ENCODE measurements at regions not wholly inside any gene's neighbourhood (a gene's known extent, or its start where the extent isn't known, plus 50 kb on each side); places are given as distances from the start of the nearest gene placed in this dataset.

GRCh38 chr10:3348564-3348963 is 176.0 kb upstream of the PITRM1 start:
- 96% methylated on average over 6 of the region's 6 CpGs for WGBS
- H3K4me1 ChIP-seq (ENCODE audit: insufficient read depth, low read length) = no peaks in the 10 kb centered on the region

GRCh38 chr10:3347413-3348182 is 175.0 kb upstream of the PITRM1 start:
- H3K4me3 ChIP-seq (ENCODE audit: low read length) = no peak overlapping the region
- no peaks in the 10 kb centered on the region for H3K36me3 ChIP-seq (ENCODE audit: insufficient read depth, low read length)
- H3K9me3 ChIP-seq (ENCODE audit: insufficient read depth, low read depth, low read length) = no peaks in the 10 kb centered on the region
- H3K27me3 ChIP-seq (ENCODE audit: insufficient read depth, low read length) = no peaks in the 10 kb centered on the region
- no peak overlapping the region for H3K9ac ChIP-seq (ENCODE audit: low read depth, low read length)
- no peaks in the 10 kb centered on the region for H3K4me1 ChIP-seq (ENCODE audit: insufficient read depth, low read length)
- 89% methylated on average over 12 of the region's 12 CpGs for WGBS
- H3K27ac ChIP-seq (ENCODE audit: low read depth, low read length) = no peak overlapping the region

More at GRCh38 chr10:3348564-3348963, 176.0 kb upstream of the PITRM1 start:
- H3K9me3 ChIP-seq (ENCODE audit: insufficient read depth, low read depth, low read length) = no peaks in the 10 kb centered on the region
- H3K27me3 ChIP-seq (ENCODE audit: insufficient read depth, low read length) = no peaks in the 10 kb centered on the region; the same call in 1 of the 2 replicates
- H3K9ac ChIP-seq (ENCODE audit: low read depth, low read length) = no peak overlapping the region
- H3K36me3 ChIP-seq (ENCODE audit: insufficient read depth, low read length) = no peaks in the 10 kb centered on the region
- H3K4me3 ChIP-seq (ENCODE audit: low read length) = no peak overlapping the region
- no peak overlapping the region for H3K27ac ChIP-seq (ENCODE audit: low read depth, low read length)

DNA sequence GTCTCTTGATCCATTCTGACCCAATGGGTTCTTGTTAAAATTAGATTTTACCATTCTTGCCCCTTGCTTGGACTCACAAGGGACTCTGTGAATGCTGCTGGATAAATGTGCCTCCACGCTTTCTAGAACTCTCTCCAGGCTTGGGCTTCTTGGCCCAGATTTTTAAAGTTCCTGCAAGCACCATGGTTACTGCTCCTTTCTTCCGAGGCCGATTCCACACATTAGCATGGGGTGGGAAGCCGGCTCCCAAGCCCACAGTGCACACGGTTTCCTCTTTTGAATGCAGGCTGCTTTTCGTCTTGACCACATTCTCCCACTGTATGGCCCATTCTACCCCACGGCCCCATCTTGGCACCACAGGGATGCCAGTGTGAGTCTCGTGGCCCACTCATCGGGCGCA is 174.3 kb upstream of the PITRM1 start:
- 94% methylated on average over 10 of the region's 10 CpGs for WGBS
- Histone ChIP-seq H3K4me3 (ENCODE audit: low read length) (no peak overlapping the region), H3K9me3 (ENCODE audit: insufficient read depth, low read depth, low read length) (no peaks in the 10 kb centered on the region), H3K36me3 (ENCODE audit: insufficient read depth, low read length) (no peaks in the 10 kb centered on the region), H3K27ac (ENCODE audit: low read depth, low read length) (no peak overlapping the region), H3K9ac (ENCODE audit: low read depth, low read length) (no peak overlapping the region), H3K4me1 (ENCODE audit: insufficient read depth, low read length) (no peaks in the 10 kb centered on the region), H3K27me3 (ENCODE audit: insufficient read depth, low read length) (no peaks in the 10 kb centered on the region)

DNA sequence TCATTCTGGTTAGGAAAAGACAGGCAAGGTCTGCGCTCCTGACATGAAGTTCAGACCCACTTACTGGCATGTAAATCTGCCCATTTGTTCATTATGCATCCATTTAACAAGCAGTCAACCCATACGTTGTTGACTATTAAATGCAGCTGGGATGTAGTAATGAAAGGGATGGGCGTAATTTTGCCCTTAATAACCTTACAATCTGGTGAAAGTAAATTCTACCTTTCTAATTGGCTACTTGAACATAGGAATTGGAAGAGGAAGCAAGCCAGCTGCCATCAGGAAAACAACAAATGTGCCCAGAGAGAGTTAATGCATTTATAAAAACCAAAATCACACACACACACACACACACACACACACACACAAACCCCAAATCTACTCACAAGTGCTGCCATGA is 170.2 kb upstream of the PITRM1 start:
- Histone ChIP-seq H3K36me3 (ENCODE audit: insufficient read depth, low read length) (no peaks in the 10 kb centered on the region), H3K9ac (ENCODE audit: low read depth, low read length) (no peak overlapping the region), H3K27ac (ENCODE audit: low read depth, low read length) (no peak overlapping the region), H3K4me3 (ENCODE audit: low read length) (no peak overlapping the region), H3K27me3 (ENCODE audit: insufficient read depth, low read length) (no peaks in the 10 kb centered on the region), H3K9me3 (ENCODE audit: insufficient read depth, low read depth, low read length) (no peaks in the 10 kb centered on the region), H3K4me1 (ENCODE audit: insufficient read depth, low read length) (no peaks in the 10 kb centered on the region)
- WGBS = 100% methylated on average over 1 of the region's 3 CpGs

GRCh38 chr10:3340127-3340730 is 167.6 kb upstream of the PITRM1 start:
- Histone ChIP-seq H3K27ac (ENCODE audit: low read depth, low read length) (no peak overlapping the region), H3K36me3 (ENCODE audit: insufficient read depth, low read length) (no peaks in the 10 kb centered on the region), H3K4me3 (ENCODE audit: low read length) (no peak overlapping the region), H3K9ac (ENCODE audit: low read depth, low read length) (no peak overlapping the region), H3K27me3 (ENCODE audit: insufficient read depth, low read length) (no peaks in the 10 kb centered on the region), H3K4me1 (ENCODE audit: insufficient read depth, low read length) (peaks cover 7% of the 10 kb centered on the region; the same call in 1 of the 2 replicates), H3K9me3 (ENCODE audit: insufficient read depth, low read depth, low read length) (no peaks in the 10 kb centered on the region)
- WGBS = 94% methylated on average over 10 of the region's 11 CpGs

DNA sequence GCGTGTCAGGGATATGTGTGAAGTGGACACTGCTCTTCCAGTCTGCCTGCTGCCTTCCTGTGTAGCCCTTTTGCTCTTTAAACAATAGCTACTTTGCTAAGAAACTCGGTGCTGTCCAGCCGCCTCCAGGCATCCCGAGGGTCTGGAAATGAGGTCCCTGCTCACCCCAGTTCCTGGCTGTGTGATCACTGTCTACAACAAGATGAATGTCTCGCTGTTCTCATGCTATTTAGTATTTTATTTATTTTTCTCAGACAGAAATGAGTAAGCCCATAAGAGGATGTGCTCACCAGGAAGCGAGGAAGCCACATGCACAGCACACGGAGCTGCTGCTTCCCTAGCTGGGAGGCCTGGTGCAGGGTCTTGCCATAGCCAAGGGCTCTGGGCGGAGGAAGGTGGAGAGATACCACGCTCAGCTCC is 167.0 kb upstream of the PITRM1 start:
- no peak overlapping the region for H3K4me3 ChIP-seq (ENCODE audit: low read length)
- H3K36me3 ChIP-seq (ENCODE audit: insufficient read depth, low read length) = no peaks in the 10 kb centered on the region
- no peak overlapping the region for H3K27ac ChIP-seq (ENCODE audit: low read depth, low read length)
- H3K27me3 ChIP-seq (ENCODE audit: insufficient read depth, low read length) = no peaks in the 10 kb centered on the region
- no peak overlapping the region for H3K9ac ChIP-seq (ENCODE audit: low read depth, low read length)
- no peaks in the 10 kb centered on the region for H3K9me3 ChIP-seq (ENCODE audit: insufficient read depth, low read depth, low read length)
- H3K4me1 ChIP-seq (ENCODE audit: insufficient read depth, low read length) = peaks cover 7% of the 10 kb centered on the region; the same call in 1 of the 2 replicates
- 81% methylated on average over 8 of the region's 9 CpGs for WGBS

GRCh38 chr10:3339121-3339520 is 166.5 kb upstream of the PITRM1 start:
- H3K4me3 ChIP-seq (ENCODE audit: low read length) = no peak overlapping the region
- H3K27me3 ChIP-seq (ENCODE audit: insufficient read depth, low read length) = no peaks in the 10 kb centered on the region
- H3K27ac ChIP-seq (ENCODE audit: low read depth, low read length) = no peak overlapping the region
- no peak overlapping the region for H3K9ac ChIP-seq (ENCODE audit: low read depth, low read length)
- no peaks in the 10 kb centered on the region for H3K9me3 ChIP-seq (ENCODE audit: insufficient read depth, low read depth, low read length)
- H3K4me1 ChIP-seq (ENCODE audit: insufficient read depth, low read length) = peaks cover 7% of the 10 kb centered on the region; the same call in 1 of the 2 replicates
- 98% methylated on average over 7 of the region's 7 CpGs for WGBS
- no peaks in the 10 kb centered on the region for H3K36me3 ChIP-seq (ENCODE audit: insufficient read depth, low read length)

GRCh38 chr10:3337741-3338140 is 165.2 kb upstream of the PITRM1 start:
- Histone ChIP-seq H3K9me3 (ENCODE audit: insufficient read depth, low read depth, low read length) (no peaks in the 10 kb centered on the region), H3K9ac (ENCODE audit: low read depth, low read length) (no peak overlapping the region), H3K27ac (ENCODE audit: low read depth, low read length) (no peak overlapping the region), H3K4me1 (ENCODE audit: insufficient read depth, low read length) (peaks cover 12% of the 10 kb centered on the region; the same call in 1 of the 2 replicates), H3K36me3 (ENCODE audit: insufficient read depth, low read length) (no peaks in the 10 kb centered on the region), H3K4me3 (ENCODE audit: low read length) (no peak overlapping the region), H3K27me3 (ENCODE audit: insufficient read depth, low read length) (no peaks in the 10 kb centered on the region)
- WGBS = 91% methylated on average over 4 of the region's 8 CpGs

GRCh38 chr10:3336673-3337293 is 164.2 kb upstream of the PITRM1 start:
- Histone ChIP-seq H3K27me3 (ENCODE audit: insufficient read depth, low read length) (no peaks in the 10 kb centered on the region), H3K9ac (ENCODE audit: low read depth, low read length) (no peak overlapping the region), H3K36me3 (ENCODE audit: insufficient read depth, low read length) (no peaks in the 10 kb centered on the region), H3K9me3 (ENCODE audit: insufficient read depth, low read depth, low read length) (no peaks in the 10 kb centered on the region), H3K4me1 (ENCODE audit: insufficient read depth, low read length) (peaks cover 16% of the 10 kb centered on the region; the same call in 1 of the 2 replicates), H3K27ac (ENCODE audit: low read depth, low read length) (no peak overlapping the region), H3K4me3 (ENCODE audit: low read length) (no peak overlapping the region)
- WGBS = 91% methylated on average over 9 of the region's 9 CpGs

DNA sequence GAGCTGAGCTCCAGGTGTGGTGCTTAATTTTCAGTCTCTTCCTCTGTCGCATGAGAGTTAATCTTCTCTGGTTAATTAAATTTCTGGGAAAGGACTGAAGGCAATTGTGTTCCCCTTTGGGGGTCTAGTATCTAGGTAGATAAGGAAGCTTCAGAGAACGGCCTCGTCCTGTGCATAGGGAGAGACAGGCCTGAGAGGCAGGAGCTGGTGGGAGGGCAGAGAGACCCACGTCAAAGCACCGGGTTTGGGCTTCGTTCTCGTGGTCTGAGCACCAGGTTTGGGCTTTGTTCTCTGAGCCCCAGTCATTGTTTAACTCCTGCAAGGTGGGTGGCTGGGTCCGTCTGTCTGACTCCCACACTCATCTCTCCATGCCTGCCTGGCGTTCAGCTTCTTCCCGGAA is 160.8 kb upstream of the PITRM1 start:
- Histone ChIP-seq H3K9me3 (ENCODE audit: insufficient read depth, low read depth, low read length) (no peaks in the 10 kb centered on the region), H3K4me3 (ENCODE audit: low read length) (no peak overlapping the region), H3K27ac (ENCODE audit: low read depth, low read length) (no peak overlapping the region), H3K27me3 (ENCODE audit: insufficient read depth, low read length) (no peaks in the 10 kb centered on the region), H3K36me3 (ENCODE audit: insufficient read depth, low read length) (no peaks in the 10 kb centered on the region), H3K4me1 (ENCODE audit: insufficient read depth, low read length) (peaks cover 26% of the 10 kb centered on the region; the same call in 1 of the 2 replicates), H3K9ac (ENCODE audit: low read depth, low read length) (no peak overlapping the region)
- WGBS = 67% methylated on average over 10 of the region's 10 CpGs

DNA sequence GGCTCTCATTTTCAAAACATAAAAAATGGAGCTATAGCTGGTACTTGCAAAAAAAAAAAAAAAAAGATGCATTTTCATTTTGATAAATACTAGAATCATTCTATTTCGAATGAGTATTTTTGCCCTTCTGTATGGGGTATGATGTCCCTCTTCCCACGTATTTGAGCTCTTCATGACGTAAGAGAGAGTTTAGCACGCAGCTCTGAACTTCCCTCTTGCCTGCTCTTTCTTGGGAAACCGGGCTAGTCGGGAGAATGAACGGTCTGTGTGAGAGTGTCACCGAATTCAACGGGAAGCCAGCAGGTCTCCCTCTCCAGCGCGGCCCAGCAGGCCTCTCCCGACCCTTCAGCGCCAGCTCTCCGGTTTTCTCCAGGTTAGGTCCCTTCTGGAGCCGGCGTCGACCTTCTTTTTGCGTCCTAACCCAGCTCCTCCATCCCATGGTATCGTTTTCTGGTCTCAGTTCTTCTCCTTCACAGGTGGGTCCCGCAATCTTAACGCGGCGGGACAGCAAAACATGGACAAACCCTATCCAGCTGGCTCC is 159.2 kb upstream of the PITRM1 start:
- Histone ChIP-seq H3K27ac (ENCODE audit: low read depth, low read length) (no peak overlapping the region), H3K9me3 (ENCODE audit: insufficient read depth, low read depth, low read length) (no peaks in the 10 kb centered on the region), H3K27me3 (ENCODE audit: insufficient read depth, low read length) (no peaks in the 10 kb centered on the region), H3K9ac (ENCODE audit: low read depth, low read length) (no peak overlapping the region), H3K4me3 (ENCODE audit: low read length) (no peak overlapping the region), H3K36me3 (ENCODE audit: insufficient read depth, low read length) (no peaks in the 10 kb centered on the region), H3K4me1 (ENCODE audit: insufficient read depth, low read length) (peaks cover 26% of the 10 kb centered on the region; the same call in 1 of the 2 replicates)
- 95% methylated on average over 23 of the region's 23 CpGs for WGBS
